ENCODE measurements at regions not wholly inside any gene's neighbourhood (a gene's known extent, or its start where the extent isn't known, plus 50 kb on each side); places are given as distances from the start of the nearest gene placed in this dataset.

- TF ChIP-seq EZH2 (IDR thresholded peaks at IDR 0.05; ENCODE audit: low read depth) (no peak), CTCF (conservative IDR thresholded peaks at IDR 0.05) (no peak)
Observed at GRCh38 chr6:66740346-66740745, 1033.3 kb upstream of the EYS start.

Data from PC-9 (cell line).